IPS DF 19.7 (cell line): ENCODE measurements at regions not wholly inside any gene's neighbourhood (a gene's known extent, or its start where the extent isn't known, plus 50 kb on each side); places are given as distances from the start of the nearest gene placed in this dataset.
"Not testable (repeated sequence)": the region's sequence is repeated elsewhere in the genome, so short reads cannot be mapped to it uniquely, and the experiment has no call there.

Experiments
- DNase-seq: peaks from one replicate; pipeline ENCODE4 v3.0.0-alpha.2; 2013; ENCODE audit warnings: low read depth, low spot score

- no peak for DNase-seq
Observed at GRCh38 chr1:219434285-219434922, 178.5 kb downstream of the ZC3H11B start.

- no peak for DNase-seq
Observed at GRCh38 chr1:219433496-219434131, 179.3 kb downstream of the ZC3H11B start.

- DNase-seq: no peak
Observed at GRCh38 chr1:219433001-219433400, 179.9 kb downstream of the ZC3H11B start.

- DNase-seq: no peak
Observed at GRCh38 chr1:219432191-219432606, 180.7 kb downstream of the ZC3H11B start.

- no peak for DNase-seq
Observed at GRCh38 chr1:219430419-219430818, 182.5 kb downstream of the ZC3H11B start.

- DNase-seq: no peak
Observed at GRCh38 chr1:219428651-219429050, 184.3 kb downstream of the ZC3H11B start.

- DNase-seq: no peak
Observed at GRCh38 chr1:219427989-219428388, 184.9 kb downstream of the ZC3H11B start.

- DNase-seq: no peak
Observed at GRCh38 chr1:219427403-219427802, 185.5 kb downstream of the ZC3H11B start.

GRCh38 chr1:219422811-219423598 lies 189.9 kb downstream of the ZC3H11B start:
- no peak for DNase-seq

GRCh38 chr1:219420913-219421312 lies 192.0 kb downstream of the ZC3H11B start:
- no peak for DNase-seq

GRCh38 chr1:219419860-219420259 lies 193.0 kb downstream of the ZC3H11B start:
- no peak for DNase-seq

- no peak for DNase-seq
Observed at GRCh38 chr1:219419065-219419464, 193.8 kb downstream of the ZC3H11B start.

- no peak for DNase-seq
Observed at GRCh38 chr1:219417610-219418009, 195.3 kb downstream of the ZC3H11B start.

GRCh38 chr1:219416598-219417238 lies 196.2 kb downstream of the ZC3H11B start:
- peak; percentile 20 for DNase-seq

GRCh38 chr1:219415915-219416314 lies 197.0 kb downstream of the ZC3H11B start:
- DNase-seq: no peak

- DNase-seq: no peak
Observed at GRCh38 chr1:219415433-219415832, 197.5 kb downstream of the ZC3H11B start.

GRCh38 chr1:219414250-219414649 lies 198.7 kb downstream of the ZC3H11B start:
- DNase-seq: no peak

- DNase-seq: no peak
Observed at GRCh38 chr1:219413536-219413935, 199.4 kb downstream of the ZC3H11B start.

GRCh38 chr1:219412772-219413171 lies 200.1 kb downstream of the ZC3H11B start:
- DNase-seq: no peak

- not testable (repeated sequence) for DNase-seq
Observed at GRCh38 chr1:219410721-219411120, 202.2 kb downstream of the ZC3H11B start.

GRCh38 chr1:219405531-219406331 lies 207.2 kb downstream of the ZC3H11B start:
- no peak for DNase-seq
